ENCODE measurements at regions not wholly inside any gene's neighbourhood (a gene's known extent, or its start where the extent isn't known, plus 50 kb on each side); places are given as distances from the start of the nearest gene placed in this dataset.

DNA sequence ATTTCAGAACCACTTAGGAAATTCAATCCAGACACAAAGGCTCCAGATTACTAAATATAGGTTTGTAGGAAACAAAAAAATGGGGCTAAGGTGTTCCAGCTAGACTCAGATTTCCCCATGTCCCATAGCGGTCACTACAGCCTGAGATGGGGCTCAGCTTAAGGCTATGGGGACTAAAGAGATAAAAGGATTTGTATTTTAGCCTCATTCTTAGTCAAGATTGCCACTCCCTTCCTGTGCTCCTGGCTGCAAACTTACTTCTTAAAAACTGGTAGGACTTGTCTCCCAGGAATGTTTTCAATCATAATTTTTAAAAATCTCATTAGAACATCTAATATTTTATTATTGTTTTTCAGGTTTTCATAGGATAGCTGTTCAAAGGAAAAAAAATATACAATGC is 253.8 kb upstream of the DAB2 start:
- BruUV-seq (replicated peaks) = no TSS peak
- POLR2A ChIA-PET = no interaction called here
- Mint-ChIP-seq H3K36me3 (ENCODE audit: insufficient read depth, unreplicated experiment) (no peaks in the 10 kb centered on the region), H3K4me1 (ENCODE audit: insufficient read depth, unreplicated experiment) (no peaks in the 10 kb centered on the region), H3K27ac (ENCODE audit: low read depth, unreplicated experiment) (no peak overlapping the region), H3K4me3 (ENCODE audit: unreplicated experiment) (no peak overlapping the region), H3K27me3 (ENCODE audit: insufficient read depth, unreplicated experiment) (no peaks in the 10 kb centered on the region), H3K9me3 (ENCODE audit: unreplicated experiment) (no peaks in the 10 kb centered on the region)
- TF ChIP-seq, protein P1, sequence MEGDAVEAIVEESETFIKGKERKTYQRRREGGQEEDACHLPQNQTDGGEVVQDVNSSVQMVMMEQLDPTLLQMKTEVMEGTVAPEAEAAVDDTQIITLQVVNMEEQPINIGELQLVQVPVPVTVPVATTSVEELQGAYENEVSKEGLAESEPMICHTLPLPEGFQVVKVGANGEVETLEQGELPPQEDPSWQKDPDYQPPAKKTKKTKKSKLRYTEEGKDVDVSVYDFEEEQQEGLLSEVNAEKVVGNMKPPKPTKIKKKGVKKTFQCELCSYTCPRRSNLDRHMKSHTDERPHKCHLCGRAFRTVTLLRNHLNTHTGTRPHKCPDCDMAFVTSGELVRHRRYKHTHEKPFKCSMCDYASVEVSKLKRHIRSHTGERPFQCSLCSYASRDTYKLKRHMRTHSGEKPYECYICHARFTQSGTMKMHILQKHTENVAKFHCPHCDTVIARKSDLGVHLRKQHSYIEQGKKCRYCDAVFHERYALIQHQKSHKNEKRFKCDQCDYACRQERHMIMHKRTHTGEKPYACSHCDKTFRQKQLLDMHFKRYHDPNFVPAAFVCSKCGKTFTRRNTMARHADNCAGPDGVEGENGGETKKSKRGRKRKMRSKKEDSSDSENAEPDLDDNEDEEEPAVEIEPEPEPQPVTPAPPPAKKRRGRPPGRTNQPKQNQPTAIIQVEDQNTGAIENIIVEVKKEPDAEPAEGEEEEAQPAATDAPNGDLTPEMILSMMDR (IDR thresholded peaks at IDR 0.05; ENCODE audit: unreplicated experiment) = no peak
- no peak for DNase-seq (ENCODE audit: unreplicated experiment)
- CTCF ChIA-PET = interaction anchor here (0.6 to 0.7 kb wide), 2 partner anchors 480 to 570 kb away, joined by 3 to 5 read pairs; no protein-coding TSS in a partner anchor
- intact Hi-C loops (cut with micrococcal nuclease) = no loop called here

DNA sequence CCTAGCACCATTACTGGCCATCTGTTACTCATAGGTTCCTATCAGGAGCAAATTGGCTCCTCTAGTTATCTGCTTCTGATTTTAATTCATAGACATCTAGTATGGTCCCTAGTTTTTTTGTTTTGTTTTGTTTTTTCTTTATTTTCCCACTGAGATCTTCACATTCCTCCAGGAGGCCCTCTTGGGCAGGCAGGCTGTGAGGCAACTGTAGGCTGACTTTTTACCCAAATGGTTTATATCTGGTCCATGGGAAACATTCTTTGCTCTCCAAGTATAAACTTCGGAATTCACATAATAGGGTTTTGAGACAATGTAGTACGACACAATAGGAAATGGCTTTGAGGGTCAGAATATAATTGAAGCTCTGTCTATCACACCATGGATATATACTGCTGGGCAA is 250.9 kb upstream of the DAB2 start:
- CTCF ChIA-PET = interaction anchor here (0.6 to 1.4 kb wide), 3 partner anchors 11 to 1198 kb away, joined by 3 to 5 read pairs (median 4); no protein-coding TSS in a partner anchor
- no peak for DNase-seq (ENCODE audit: unreplicated experiment)
- intact Hi-C loops (cut with micrococcal nuclease) = no loop called here
- no TSS peak for BruUV-seq (replicated peaks)
- Mint-ChIP-seq H3K27me3 (ENCODE audit: insufficient read depth, unreplicated experiment) (no peaks in the 10 kb centered on the region), H3K36me3 (ENCODE audit: insufficient read depth, unreplicated experiment) (no peaks in the 10 kb centered on the region), H3K4me1 (ENCODE audit: insufficient read depth, unreplicated experiment) (no peaks in the 10 kb centered on the region), H3K9me3 (ENCODE audit: unreplicated experiment) (no peaks in the 10 kb centered on the region), H3K4me3 (ENCODE audit: unreplicated experiment) (no peak overlapping the region), H3K27ac (ENCODE audit: low read depth, unreplicated experiment) (no peak overlapping the region)
- POLR2A ChIA-PET = no interaction called here
- TF ChIP-seq, protein P1 (IDR thresholded peaks at IDR 0.05; ENCODE audit: unreplicated experiment) = no peak

DNA sequence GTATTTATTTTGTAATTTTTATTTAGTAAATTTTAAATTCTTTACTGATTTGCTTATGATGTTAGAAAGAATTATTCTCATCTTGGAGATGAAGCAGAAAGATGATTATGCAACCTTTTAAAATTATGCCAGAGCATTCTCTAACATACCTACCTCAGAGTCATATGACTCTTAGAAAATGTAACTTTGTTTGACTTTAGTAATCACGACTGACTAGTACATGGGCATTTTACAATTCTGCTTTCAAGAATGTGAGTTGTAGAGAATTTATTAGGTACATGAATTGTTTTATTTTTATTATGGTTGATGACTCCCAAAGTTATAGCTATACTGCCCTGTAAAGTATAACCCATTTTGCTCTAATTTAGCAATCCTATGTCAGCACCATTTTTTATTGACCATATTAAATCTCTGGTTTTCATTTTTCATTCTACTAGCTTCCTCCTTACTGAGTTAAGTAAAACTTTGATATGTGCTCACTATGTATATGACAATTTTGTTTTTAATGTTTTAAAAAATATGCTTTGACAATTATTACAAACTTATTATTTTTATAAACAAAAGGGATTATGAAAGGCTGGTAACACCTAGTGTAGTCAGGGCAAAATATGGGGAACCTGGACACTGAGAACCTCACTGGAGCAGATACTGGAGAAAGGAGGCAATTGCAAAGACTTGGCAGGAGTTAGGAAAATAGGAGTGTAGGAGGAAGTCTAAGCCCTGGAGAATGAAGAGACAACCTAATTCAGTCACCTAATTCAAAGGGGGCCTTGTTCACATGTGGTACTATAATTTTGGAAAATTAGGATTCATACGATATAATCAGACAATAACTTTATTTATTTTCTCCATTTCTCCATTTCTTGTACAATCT is 249.7 kb upstream of the DAB2 start:
- intact Hi-C loops (cut with micrococcal nuclease) = no loop called here
- no peaks in the 10 kb centered on the region for H3K9me3 Mint-ChIP-seq (ENCODE audit: unreplicated experiment)
- no peaks in the 10 kb centered on the region for H3K4me1 Mint-ChIP-seq (ENCODE audit: insufficient read depth, unreplicated experiment)
- TF ChIP-seq, protein P1 (IDR thresholded peaks at IDR 0.05; ENCODE audit: unreplicated experiment) = no peak
- ChIA-PET POLR2A (no interaction called here), CTCF (no interaction called here)
- H3K27me3 Mint-ChIP-seq (ENCODE audit: insufficient read depth, unreplicated experiment) = no peaks in the 10 kb centered on the region
- no peak for DNase-seq (ENCODE audit: unreplicated experiment)
- H3K36me3 Mint-ChIP-seq (ENCODE audit: insufficient read depth, unreplicated experiment) = no peaks in the 10 kb centered on the region
- H3K4me3 Mint-ChIP-seq (ENCODE audit: unreplicated experiment) = no peak overlapping the region
- H3K27ac Mint-ChIP-seq (ENCODE audit: low read depth, unreplicated experiment) = no peak overlapping the region
- no TSS peak for BruUV-seq (replicated peaks)

DNA sequence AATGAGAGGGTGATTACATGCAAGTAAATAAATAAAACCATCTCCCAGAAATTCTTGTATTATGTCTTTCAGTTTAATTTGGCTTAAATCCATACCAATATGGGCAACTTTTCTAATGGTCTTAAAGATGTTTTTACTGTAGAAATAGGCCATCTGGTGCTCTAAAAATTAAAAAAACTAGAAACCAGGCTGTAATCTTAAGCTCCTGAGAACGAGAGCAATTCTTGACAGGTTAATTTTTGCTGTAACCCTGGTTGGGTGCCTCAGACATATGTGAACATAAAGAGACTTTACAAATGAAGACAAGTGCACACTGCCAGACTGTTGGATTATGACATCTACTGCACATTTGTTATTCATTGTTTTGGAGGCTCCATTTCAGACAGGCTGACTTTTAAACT is 246.8 kb upstream of the DAB2 start:
- BruUV-seq (replicated peaks) = no TSS peak
- Mint-ChIP-seq H3K36me3 (ENCODE audit: insufficient read depth, unreplicated experiment) (no peaks in the 10 kb centered on the region), H3K27me3 (ENCODE audit: insufficient read depth, unreplicated experiment) (no peaks in the 10 kb centered on the region), H3K4me1 (ENCODE audit: insufficient read depth, unreplicated experiment) (no peaks in the 10 kb centered on the region), H3K27ac (ENCODE audit: low read depth, unreplicated experiment) (no peak overlapping the region), H3K9me3 (ENCODE audit: unreplicated experiment) (no peaks in the 10 kb centered on the region), H3K4me3 (ENCODE audit: unreplicated experiment) (no peak overlapping the region)
- no peak for DNase-seq (ENCODE audit: unreplicated experiment)
- intact Hi-C loops (cut with micrococcal nuclease) = no loop called here
- ChIA-PET POLR2A (interaction anchor here (0.6 kb wide), 1 partner anchor 1042 kb away, joined by 3 read pairs; no protein-coding TSS in a partner anchor), CTCF (interaction anchor here (0.6 kb wide), 1 partner anchor 10 kb away, joined by 5 read pairs; no protein-coding TSS in a partner anchor)
- TF ChIP-seq, protein P1 (IDR thresholded peaks at IDR 0.05; ENCODE audit: unreplicated experiment) = no peak

Data from MCF 10A (cell line).